ENCODE measurements at regions not wholly inside any gene's neighbourhood (a gene's known extent, or its start where the extent isn't known, plus 50 kb on each side); places are given as distances from the start of the nearest gene placed in this dataset.

DNA sequence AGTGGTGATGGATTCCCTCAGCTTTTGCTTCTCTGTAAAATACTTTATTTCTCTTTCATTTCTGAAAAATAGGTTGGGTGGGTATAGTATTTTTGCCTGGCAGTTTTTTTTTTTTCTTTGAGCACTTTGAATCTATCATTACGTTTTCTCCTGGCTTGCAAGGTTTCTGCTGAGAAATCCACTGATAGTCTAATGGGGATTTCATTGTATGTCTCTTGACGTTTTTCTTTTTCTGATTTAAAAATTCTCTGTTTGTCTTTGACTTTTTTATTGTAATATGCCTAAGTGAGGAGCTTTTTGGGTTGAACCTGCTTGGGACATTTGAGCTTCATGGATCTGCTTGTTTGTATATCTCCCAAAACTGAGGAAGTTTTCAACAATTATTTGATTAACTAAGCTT lies 606.0 kb downstream of the KCNH5 start:
- no peak overlapping the region for H3K4me3 ChIP-seq
- no peak for DNase-seq
- H3K27ac ChIP-seq (ENCODE audit: low read depth in 1 of 2, low read length in 1 of 2) = no peak overlapping the region
- H3K4me1 ChIP-seq (ENCODE audit: control insufficient read depth in 5 of 5, insufficient read depth in 5 of 5, low read length in 5 of 5) = no peaks in the 10 kb centered on the region
- peaks cover 0 to 22% (median 8%) of the 10 kb centered on the region in 4 donors for H3K9me3 ChIP-seq (ENCODE audit: control insufficient read depth in 4 of 4, insufficient read depth in 3 of 4, low read length in 3 of 4)
- H3K27me3 ChIP-seq (ENCODE audit: control insufficient read depth in 3 of 3, insufficient read depth in 3 of 3, low read length in 2 of 3) = no peaks in the 10 kb centered on the region
- no peak overlapping the region for H3K9ac ChIP-seq (ENCODE audit: insufficient read depth in 1 of 2, low read length in 2 of 2)
- TF ChIP-seq, protein P1, sequence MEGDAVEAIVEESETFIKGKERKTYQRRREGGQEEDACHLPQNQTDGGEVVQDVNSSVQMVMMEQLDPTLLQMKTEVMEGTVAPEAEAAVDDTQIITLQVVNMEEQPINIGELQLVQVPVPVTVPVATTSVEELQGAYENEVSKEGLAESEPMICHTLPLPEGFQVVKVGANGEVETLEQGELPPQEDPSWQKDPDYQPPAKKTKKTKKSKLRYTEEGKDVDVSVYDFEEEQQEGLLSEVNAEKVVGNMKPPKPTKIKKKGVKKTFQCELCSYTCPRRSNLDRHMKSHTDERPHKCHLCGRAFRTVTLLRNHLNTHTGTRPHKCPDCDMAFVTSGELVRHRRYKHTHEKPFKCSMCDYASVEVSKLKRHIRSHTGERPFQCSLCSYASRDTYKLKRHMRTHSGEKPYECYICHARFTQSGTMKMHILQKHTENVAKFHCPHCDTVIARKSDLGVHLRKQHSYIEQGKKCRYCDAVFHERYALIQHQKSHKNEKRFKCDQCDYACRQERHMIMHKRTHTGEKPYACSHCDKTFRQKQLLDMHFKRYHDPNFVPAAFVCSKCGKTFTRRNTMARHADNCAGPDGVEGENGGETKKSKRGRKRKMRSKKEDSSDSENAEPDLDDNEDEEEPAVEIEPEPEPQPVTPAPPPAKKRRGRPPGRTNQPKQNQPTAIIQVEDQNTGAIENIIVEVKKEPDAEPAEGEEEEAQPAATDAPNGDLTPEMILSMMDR (IDR thresholded peaks at IDR 0.05; ENCODE audit: control extremely low read depth, extremely low read depth) = no peak
- no peaks in the 10 kb centered on the region for H3K36me3 ChIP-seq (ENCODE audit: control insufficient read depth in 4 of 4, insufficient read depth in 4 of 4, low read length in 4 of 4)
- no peak for ATAC-seq (ENCODE audit: insufficient read depth, low FRiP score)
- 71 to 75% methylated on average over 2 of the region's 2 CpGs for WGBS, 2 donors

DNA sequence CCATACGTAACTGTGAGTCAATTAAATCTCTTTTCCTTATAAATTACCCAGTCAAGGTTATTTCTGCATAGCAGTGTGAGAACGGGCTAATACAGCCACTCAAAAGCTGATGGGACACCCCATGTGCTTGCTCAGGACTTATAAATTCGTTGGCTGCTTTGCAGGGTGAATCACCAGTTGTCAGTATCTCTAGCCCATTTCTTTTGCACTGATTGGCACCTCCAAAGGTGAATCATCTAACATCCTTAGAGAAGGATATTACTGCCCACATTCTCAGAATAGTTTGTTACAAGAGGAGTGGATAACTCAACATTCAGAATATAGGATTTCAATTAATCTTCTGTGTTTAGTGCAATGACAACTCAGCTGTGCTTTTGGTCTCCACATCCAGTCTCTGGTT lies 601.5 kb downstream of the KCNH5 start:
- DNase-seq (no peak), ATAC-seq (ENCODE audit: insufficient read depth, low FRiP score) (no peak)
- Histone ChIP-seq H3K27ac (ENCODE audit: low read depth in 1 of 2, low read length in 1 of 2) (no peak overlapping the region), H3K4me1 (ENCODE audit: control insufficient read depth in 5 of 5, insufficient read depth in 5 of 5, low read length in 5 of 5) (no peaks in the 10 kb centered on the region), H3K9ac (ENCODE audit: insufficient read depth in 1 of 2, low read length in 2 of 2) (no peak overlapping the region), H3K27me3 (ENCODE audit: control insufficient read depth in 3 of 3, insufficient read depth in 3 of 3, low read length in 2 of 3) (no peaks in the 10 kb centered on the region), H3K9me3 (ENCODE audit: control insufficient read depth in 4 of 4, insufficient read depth in 3 of 4, low read length in 3 of 4) (peaks cover 0 to 24% (median 7%) of the 10 kb centered on the region in 4 donors), H3K4me3 (no peak overlapping the region), H3K36me3 (ENCODE audit: control insufficient read depth in 4 of 4, insufficient read depth in 4 of 4, low read length in 4 of 4) (no peaks in the 10 kb centered on the region)
- 71 to 72% methylated on average over 3 of the region's 3 CpGs for WGBS, 2 donors
- TF ChIP-seq, protein P1 (IDR thresholded peaks at IDR 0.05; ENCODE audit: control extremely low read depth, extremely low read depth) = no peak

DNA sequence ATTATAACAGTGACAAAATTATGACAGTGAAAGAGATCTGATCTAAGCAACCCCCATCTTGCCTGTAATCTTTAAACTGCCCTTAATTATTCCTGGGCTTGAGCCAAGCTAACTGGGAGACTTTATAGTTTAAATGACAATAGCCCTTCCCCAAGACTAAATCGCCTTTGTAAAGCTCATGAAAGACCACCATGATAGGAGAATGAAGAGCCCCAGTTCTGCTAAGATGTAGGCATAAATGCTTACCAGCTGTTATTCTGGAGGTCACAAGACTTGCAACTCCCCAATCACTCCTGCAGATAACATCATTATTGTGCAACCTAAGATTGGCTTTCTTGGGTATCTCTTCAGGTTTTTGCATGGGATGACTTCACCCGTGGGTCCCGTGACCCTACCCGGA lies 599.7 kb downstream of the KCNH5 start:
- ATAC-seq (ENCODE audit: insufficient read depth, low FRiP score) (no peak), DNase-seq (no peak)
- Histone ChIP-seq H3K4me3 (no peak overlapping the region), H3K27ac (ENCODE audit: low read depth in 1 of 2, low read length in 1 of 2) (no peak overlapping the region), H3K4me1 (ENCODE audit: control insufficient read depth in 5 of 5, insufficient read depth in 5 of 5, low read length in 5 of 5) (no peaks in the 10 kb centered on the region), H3K9ac (ENCODE audit: insufficient read depth in 1 of 2, low read length in 2 of 2) (no peak overlapping the region), H3K27me3 (ENCODE audit: control insufficient read depth in 3 of 3, insufficient read depth in 3 of 3, low read length in 2 of 3) (no peaks in the 10 kb centered on the region), H3K9me3 (ENCODE audit: control insufficient read depth in 4 of 4, insufficient read depth in 3 of 4, low read length in 3 of 4) (peaks cover 0 to 18% (median 1%) of the 10 kb centered on the region in 4 donors), H3K36me3 (ENCODE audit: control insufficient read depth in 4 of 4, insufficient read depth in 4 of 4, low read length in 4 of 4) (no peaks in the 10 kb centered on the region)
- 84 to 88% methylated on average over 4 of the region's 4 CpGs for WGBS, 2 donors
- TF ChIP-seq, protein P1 (IDR thresholded peaks at IDR 0.05; ENCODE audit: control extremely low read depth, extremely low read depth) = no peak

DNA sequence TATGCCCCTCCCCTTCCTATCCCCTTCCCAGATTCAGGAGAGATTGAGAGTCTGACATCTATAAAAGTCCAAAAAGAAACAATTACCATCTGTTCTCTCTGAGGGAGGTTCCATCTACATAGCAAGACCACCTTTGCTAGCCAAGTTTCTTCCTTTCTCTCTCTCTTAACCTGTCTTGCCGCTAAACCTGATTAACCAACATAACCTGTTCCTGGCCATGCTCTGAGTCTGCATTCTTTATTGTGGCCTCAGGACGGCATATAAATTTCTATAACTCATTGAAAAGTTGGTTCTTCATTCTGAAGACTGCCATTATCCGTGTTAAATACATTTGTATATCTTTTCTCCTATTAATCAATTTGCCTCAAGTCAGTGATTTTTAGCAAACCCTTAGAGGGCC lies 594.0 kb downstream of the KCNH5 start:
- 85 to 89% methylated on average over 3 of the region's 3 CpGs for WGBS, 2 donors
- no peak overlapping the region for H3K9ac ChIP-seq (ENCODE audit: insufficient read depth in 1 of 2, low read length in 2 of 2)
- TF ChIP-seq, protein P1 (IDR thresholded peaks at IDR 0.05; ENCODE audit: control extremely low read depth, extremely low read depth) = no peak
- ATAC-seq (ENCODE audit: insufficient read depth, low FRiP score) (no peak), DNase-seq (peak in 2 of 3 donors; percentile 3 to 36)
- H3K36me3 ChIP-seq (ENCODE audit: control insufficient read depth in 4 of 4, insufficient read depth in 4 of 4, low read length in 4 of 4) = no peaks in the 10 kb centered on the region
- no peaks in the 10 kb centered on the region for H3K9me3 ChIP-seq (ENCODE audit: control insufficient read depth in 4 of 4, insufficient read depth in 3 of 4, low read length in 3 of 4)
- H3K4me1 ChIP-seq (ENCODE audit: control insufficient read depth in 5 of 5, insufficient read depth in 5 of 5, low read length in 5 of 5) = no peaks in the 10 kb centered on the region
- no peak overlapping the region for H3K4me3 ChIP-seq
- H3K27me3 ChIP-seq (ENCODE audit: control insufficient read depth in 3 of 3, insufficient read depth in 3 of 3, low read length in 2 of 3) = no peaks in the 10 kb centered on the region
- H3K27ac ChIP-seq (ENCODE audit: low read depth in 1 of 2, low read length in 1 of 2) = no peak overlapping the region
